Right renal pelvis (tissue), 4 donors: ENCODE measurements at regions not wholly inside any gene's neighbourhood (a gene's known extent, or its start where the extent isn't known, plus 50 kb on each side); places are given as distances from the start of the nearest gene placed in this dataset.
"Not testable (repeated sequence)": the region's sequence is repeated elsewhere in the genome, so short reads cannot be mapped to it uniquely, and the experiment has no call there.

Experiments
- DNase-seq, 4 donors: peaks; one replicate each; pipeline ENCODE4 v3.0.0-alpha.2; 2013; ENCODE audit warnings: low read depth in 4 of 4, low spot score in 3 of 4, missing footprints in 1 of 4

DNA sequence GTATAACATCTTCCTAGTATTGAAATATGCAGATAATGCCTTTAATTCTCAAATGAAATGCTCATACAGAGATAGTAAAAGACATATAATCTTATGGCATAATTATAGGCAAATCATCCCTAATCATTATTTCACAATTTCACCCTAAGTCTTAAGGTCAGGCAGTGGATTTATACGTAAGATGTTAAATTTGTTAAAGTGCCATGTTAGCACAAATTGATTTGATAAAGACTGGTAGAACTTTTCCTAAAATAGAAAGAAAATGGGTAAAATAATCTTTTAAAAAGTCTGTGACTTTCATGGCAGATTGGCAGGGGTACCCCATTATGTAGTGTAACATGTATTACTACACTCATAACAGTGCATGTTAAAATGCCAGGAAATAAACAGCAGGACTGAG, 1092.7 kb upstream of the GOT2 start:
- DNase-seq, result no peak

DNA sequence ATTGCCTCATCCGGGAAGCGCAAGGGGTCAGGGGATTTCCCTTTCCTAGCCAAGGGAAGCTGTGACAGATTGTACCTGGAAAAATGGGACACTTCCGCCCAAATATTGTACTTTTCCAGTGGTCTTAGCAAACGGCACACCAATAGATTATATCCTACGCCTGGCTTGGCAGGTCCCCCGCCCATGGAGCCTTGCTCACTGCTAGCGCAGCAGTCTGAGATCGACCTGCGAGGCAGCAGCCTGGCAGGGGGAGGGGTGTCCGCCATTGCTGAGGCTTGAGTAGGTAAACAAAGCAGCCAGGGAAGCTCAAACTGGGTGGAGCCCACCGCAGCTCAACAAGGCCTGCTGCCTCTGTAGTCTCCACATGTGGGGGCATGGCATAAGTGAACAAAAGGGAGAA, 1075.4 kb upstream of the GOT2 start:
- not testable (repeated sequence) for DNase-seq

DNA sequence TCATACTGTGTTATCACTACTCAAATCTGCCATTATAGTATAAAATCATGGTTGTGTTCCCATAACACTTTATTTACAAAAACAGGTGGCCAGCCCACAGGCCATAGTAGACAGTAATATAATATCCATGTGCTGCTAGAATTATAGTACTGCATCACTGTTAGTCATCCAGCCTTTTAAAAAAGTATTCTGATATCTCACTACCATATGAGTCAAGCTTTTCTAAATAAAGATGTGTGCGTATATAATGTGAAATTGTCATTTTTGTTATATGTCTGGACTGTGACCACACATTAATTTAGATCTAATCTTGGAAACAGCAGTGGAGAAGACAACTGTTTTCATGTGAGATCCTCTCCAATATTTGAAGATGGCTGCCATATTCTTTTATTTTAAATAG, 1049.1 kb upstream of the GOT2 start:
- no peak for DNase-seq

DNA sequence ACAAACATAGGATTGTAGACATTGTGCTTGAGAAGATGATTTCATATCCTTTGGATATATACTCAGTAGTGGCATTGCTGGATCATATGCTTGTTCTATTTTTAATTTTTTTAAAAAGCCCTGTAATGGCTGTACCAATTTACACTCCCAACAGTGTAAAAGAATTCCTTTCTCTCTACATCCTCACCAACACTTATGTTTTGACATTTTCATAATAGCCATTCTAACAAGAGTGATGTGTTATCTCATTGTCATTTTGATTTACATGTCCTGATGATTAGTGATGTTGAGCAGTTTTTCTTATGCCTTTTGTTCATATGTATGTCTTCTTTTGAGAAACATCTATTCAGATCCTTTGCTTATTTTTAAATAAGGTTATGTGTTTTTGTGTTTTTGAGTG, 1039.2 kb upstream of the GOT2 start:
- DNase-seq, result no peak

DNA sequence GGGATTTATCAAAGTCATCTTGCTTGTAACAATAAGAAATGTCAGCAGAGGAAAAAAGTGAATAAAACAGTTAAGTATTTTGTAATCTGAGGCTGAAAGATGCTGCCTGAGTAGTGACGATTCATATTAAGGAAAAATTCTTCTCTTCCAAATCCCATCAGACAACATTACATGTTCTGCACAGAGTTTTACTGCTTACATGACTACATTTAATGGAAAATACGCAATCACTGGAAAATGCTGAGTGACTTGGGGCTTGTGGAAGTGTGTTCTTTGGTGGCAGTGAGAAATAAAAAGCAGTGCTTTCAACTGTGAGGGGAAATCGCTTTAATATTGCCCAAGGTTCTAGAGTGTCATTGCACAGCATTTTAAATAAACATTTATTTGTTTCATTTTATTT, 1025.2 kb upstream of the GOT2 start:
- DNase-seq, result no peak

DNA sequence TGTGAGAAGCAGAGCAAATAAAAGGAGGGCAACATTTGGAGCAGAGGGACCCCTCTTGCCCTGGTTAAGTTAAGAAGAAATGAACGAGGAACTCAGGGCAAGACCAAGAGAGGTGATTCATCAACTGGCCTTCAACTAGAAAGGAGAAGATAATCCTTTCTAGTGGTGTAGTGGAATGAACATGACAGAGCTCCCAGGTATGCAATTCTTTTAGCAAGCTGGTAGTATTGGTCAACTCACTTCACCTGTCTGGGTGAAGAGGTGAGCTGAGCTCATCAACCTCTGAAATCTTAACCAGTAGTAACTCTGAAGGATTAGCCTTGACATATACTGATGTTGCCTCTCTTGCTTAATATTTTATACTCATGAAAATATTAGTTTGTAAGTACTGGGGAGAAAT, 1024.7 kb upstream of the GOT2 start:
- no peak for DNase-seq

DNA sequence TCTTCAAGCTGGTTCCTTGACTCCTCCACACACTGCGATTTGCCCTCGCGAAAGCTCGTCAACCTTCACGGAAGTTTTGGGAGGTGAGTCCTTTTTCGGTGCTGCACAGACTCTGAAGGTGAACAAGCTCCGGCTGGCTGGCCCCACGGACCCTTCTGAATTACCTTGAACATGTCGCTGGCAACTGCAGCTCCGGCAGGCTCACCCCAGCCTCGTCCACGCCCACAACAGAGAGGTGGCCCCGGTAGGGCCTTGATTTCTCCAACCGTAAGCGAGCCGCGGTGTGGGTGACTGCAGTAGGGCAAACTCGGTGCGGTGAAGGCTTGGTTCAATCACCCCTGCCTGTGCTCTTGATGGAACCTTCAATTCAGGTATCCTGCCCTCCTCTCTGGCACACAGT, 1020.7 kb upstream of the GOT2 start:
- DNase-seq, result no peak

DNA sequence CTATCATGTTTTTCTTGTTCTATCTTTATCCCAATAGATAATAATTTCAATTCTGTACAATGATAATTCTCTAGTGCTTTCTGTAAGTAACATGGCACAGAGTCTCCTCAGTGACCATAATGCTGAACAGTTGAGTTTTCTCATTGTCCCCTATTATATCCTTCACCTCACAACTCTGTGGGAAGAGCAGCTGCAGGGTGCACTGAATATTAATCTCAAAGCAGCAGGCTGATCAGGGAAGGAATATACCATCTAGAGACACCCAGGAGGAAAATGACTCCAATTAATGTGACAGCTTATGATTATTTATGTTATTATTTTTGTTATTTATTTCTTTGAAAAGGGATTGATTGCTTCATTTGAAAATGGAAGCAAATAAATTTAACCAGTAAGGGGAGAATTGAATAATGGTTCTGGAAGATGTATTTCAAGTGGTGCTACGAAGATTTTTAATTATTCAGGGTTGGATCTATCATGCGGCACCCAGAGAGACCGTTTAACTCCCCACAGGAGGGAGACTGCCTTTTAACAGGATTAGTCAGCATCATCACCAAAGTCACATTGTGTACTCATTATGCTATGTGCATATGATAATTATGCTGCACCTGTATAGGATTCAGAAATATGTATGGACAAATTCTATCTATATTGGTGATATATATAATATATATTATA, 1015.7 kb upstream of the GOT2 start:
- no peak for DNase-seq

DNA sequence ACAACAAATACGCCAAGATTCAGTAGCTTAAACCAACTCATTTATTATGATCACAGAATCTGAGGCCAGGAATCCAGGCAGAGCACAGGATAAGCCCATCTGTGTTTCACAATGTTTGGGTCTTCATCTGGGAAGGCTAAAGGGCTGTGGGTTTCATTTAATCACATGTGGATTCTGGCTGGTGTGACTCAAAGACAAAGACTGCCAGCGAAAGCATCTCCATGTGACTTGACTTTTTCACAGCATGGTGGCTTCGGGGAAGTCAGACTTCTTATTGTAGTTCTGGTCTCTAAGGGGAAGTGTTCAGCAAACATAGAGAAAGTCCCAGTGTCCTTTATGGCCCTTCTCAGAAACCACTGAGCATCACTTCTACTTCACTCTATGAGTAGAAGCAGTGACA, 1014.4 kb upstream of the GOT2 start:
- no peak for DNase-seq

DNA sequence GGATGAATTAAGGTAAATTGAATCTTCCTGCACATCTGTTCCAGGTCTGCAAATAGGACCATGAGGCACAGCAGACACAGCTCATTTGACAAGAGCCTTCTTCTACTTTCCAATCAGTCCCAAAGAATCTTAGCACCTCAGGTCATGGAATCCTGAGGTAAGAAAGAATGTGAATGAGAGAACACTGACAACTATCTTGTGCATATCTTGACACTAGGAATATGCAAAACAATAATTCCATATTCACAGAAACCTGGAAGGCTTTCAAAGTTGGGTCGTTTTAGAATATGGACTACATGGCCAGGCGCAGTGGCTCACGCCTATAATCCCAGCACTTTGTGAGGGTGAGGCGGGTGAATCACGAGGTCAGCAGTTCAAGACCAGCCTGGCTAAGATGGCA, 1009.4 kb upstream of the GOT2 start:
- DNase-seq, result no peak

DNA sequence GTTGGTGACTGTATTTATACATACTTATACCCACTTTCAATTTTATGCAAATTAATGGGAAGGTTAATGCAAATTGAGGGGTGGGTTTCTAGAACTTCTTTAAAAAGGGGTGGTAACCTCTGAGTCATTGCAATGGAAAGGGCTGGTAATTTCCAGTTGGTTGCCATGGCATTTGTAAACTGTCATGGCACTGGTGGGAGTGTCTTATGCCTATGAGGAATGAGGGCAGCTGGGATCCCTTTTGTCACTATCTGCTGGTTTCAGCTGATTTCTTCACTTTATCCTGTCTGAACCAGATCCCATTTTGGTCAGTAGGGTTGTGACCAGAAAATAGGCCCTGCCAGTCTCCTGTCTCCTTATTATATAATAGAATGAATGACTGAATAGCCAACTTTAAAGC, 1006.7 kb upstream of the GOT2 start:
- no peak for DNase-seq

DNA sequence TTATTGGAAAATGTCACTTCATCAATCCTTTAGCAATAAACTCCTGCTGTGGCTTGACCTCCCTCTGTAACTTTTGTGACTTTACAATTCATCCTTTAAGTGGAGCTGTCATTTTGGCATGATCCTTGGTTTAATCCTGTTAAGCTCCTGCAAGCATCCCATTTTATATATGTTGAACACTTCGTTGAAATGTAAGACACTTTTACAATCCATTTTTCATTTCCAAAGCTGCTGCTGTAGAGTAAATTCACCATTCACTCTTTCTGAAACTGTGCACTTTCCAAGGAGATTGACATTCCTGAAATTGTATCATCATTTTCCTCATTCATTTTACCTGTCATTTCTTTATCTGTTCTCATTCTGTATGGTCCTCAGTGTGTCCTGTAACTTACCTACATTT, 1003.2 kb upstream of the GOT2 start:
- no peak for DNase-seq

DNA sequence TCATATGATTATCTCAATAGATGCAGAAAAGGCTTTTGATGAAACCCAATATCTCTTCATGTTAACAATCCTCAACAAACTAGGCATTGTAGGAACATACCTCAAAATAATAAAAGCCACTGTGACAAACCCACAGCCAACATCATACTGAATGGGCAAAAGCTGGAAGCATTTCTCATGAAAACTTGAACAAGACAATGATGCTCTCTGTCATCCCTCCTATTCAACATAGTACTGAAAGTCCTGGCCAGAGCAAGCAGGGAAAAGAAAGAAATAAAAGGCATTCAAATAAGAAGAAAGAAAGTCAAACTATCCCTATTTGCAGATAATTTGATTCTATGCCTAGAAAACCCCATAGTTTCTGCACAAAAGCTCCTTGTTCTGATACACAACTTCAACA, 999.2 kb upstream of the GOT2 start:
- DNase-seq, result no peak

DNA sequence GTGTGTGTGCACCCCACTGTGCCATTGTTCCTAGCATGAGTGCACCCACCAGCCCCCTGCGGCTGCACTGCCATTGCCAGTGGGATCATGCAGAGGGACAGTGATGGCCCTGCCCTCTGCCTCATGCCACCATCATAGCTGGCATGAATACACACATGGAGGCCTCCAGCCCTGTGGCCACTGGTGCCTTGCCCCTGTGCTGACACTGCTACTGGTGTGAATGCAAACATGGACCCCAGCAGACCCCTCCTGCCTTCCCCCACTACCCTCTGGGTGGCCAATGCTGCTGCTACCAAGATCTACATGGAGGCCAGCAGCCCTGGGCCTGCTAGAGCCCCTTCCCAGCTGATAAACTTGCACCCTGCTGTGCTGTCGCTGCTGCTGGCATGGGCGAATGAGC, 995.5 kb upstream of the GOT2 start:
- no peak for DNase-seq

DNA sequence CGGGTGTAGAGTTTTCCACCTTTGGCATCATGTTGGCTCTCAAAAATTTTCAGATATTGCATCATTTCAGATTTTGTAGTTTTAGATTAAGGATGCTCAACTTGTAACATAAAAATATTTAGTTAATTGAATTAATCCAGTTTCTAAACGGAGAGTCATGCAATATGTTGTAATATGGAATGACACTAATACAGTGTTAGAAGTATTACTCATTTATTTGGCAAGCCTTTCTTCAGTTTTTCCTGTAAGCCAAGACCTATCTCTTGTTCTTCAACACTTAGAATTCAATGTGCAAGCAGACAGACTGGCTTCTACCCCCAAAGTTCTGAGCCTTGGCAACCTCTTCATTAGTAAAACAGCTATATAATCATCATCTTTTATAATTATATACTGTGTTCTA, 985.0 kb upstream of the GOT2 start:
- DNase-seq, result no peak

DNA sequence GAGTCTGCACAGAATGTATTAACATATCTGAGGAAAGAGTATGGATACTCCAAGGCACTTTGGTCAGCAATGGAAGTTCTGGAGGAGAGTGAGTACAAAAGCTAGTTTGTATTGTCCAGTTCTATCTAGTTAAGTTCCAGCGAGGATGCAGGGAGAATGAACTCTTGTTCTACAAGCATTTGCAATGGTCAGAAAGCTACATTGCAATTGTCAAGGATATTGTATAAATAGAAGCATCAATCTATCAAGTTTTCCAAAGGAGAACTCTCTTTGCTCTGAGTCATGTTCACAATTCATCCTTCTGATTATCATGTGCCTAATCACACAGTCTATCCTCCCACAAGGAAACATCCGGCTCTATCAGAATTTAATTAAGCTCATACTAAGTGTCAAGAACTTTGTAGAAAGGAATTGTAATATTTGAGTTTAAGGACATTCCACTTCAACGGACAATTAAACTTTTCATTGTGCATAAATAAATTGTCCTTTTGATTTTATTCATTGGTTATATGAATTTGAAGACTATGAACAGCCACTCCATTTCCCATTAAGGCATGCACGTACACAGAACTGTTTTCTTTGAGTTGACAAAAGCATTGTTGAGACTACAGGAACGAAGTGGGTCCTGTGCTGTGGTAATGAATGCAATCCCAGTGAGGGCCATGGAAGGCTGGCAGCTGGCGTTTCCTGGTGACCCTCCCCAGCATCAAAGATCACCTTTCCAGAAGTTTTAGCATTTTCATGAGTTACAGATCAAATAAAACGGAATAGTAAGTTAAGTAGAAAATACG, 973.5 kb upstream of the GOT2 start:
- no peak for DNase-seq

DNA sequence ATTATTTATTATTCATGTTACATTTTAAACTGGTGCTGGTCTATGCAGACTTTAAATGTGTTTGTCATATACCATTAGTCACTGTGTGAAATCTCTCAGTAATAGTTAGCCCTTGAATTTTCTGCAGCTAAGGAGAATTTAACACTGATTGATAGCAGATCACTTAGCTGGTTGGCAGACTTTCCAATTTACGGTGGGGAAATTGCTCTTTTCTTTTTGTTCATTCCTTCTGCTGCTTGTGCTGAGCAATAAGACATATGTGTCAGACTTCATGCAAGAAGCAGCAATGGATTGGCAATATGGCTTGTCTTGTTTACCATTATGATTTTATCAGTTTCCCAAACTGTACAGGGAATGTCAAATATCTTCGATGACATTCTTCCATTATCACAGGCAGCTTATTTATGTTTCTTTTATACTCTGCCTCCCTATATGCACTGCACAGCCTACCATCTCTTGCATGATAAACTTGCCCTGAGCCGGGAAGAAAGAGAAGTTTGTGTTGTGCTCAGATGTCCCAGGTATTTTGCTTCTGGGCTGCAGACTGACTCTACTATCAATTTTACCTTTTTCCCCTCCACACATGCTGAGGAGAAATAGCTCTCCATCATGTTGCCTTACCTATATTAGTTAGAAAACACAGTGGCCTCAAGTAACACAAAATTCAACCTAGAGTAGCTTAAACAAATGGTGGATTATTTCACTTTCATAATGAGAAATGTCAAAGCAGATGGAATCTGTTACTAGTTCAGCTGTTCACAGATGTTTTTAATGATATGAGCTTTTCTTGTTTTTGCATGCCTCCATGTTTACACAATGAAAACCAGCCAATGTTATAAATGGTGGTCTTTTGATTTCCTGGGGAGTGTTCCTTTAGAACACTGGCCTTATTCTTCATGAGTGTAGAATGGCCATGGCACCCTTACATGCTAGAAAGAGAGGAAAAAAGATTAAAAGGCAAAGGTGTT, 968.1 kb upstream of the GOT2 start:
- no peak for DNase-seq

DNA sequence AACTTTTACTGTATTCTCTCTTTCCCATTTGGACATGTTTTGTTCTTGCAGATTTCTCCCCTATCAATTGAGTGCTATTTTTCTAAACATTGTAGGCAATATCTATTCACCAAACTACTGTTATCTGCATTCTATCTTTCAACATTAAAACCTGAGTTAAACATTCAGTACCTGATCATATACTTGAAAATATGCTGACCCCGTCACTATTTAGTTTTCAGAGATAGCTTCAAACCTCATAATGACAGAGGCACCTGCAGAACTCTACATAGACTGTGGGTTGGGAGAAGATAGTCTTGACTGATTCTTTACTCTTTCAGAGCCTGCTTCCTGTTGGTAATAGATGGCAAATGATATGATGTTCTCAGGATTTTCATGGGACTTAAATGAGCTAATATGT, 965.7 kb upstream of the GOT2 start:
- DNase-seq, result no peak

DNA sequence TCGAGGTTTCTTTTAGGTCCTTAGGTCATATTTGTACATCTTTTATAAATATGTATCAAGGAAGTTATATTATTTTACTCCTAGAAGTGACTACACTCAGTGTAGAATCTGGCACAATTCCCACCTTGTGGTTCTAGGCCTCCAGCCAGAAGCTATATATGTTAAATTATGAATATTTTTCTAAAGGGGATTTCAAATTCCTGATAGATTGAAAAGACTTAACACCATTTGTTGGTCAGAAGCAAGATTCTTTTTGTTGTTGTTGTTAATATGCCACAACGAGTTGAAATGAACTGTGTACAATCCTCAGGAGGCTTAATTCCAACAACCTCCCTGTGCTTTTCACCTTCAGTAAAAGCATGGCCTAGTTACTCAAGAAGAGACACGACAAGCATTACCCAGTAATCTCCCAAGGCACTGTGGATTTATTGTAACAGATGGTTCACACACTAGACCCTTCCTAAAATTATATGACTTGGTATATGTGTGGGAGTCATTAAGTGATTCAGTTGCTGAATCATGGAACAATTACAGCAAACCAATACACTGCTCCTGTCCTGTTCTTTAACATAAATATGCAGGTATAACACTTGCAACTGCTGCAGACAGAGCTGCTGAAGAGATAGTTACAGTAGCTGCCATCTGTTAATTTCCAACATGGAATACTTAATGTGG, 964.4 kb upstream of the GOT2 start:
- DNase-seq, result no peak

DNA sequence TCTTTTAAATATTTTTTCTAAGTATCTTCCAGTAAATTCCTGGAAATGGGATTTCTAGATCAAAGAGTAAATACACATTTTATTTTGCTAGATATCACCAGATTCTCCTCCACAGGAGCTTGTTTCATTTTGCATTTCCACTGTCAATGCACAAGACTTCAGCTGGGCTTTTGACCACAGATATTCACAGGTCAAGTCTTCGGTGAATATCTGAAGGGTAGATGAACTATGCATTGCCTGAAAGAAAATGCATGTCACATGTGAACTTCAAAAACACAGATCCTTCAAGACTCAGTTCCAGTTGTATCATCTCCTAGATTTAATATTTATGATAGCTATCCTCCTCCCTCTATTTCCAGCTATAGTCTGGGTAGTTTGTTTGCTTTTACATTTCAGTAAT, 963.6 kb upstream of the GOT2 start:
- DNase-seq, result no peak

DNA sequence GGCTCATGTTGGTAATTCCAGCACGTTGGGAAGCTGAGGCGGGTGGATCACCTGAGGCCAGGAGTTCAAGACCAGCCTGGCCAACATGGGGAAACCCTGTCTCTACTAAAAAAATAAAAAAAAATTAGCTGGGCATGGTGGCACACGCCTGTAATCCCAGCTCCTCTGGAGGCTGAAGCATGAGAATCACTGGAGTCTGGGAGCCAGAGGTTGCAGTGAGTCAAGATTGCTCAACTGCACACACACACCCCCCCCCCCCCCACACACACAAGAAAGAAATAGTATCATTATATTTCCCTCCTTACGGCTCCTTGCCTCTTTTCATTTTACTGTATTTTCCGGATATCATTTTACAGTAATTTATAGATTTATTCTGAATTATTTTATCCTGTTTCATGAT, 963.1 kb upstream of the GOT2 start:
- DNase-seq, result no peak
